ENCODE measurements at regions not wholly inside any gene's neighbourhood (a gene's known extent, or its start where the extent isn't known, plus 50 kb on each side); places are given as distances from the start of the nearest gene placed in this dataset.

DNA sequence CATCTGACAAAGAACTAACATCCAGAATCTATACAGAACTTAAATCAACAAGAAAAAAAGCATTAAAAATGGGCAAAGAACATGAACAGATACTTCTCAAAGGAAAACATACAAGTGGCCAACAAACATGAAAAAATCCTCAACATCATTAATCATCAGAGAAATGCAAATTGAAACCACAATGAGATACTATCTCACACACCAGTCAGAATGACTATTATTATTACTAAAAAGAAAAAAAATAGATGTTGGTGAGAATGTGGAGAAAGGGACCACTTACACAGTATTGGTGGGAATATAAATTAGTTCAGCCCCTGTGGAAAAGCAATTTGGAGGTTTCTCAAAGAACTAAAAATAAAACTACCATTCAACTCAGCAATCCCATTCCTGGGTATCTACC is 89.1 kb upstream of the ADO start:
- H3K4me2 ChIP-seq (ENCODE audit: control insufficient read depth, extremely low read depth, insufficient read depth, low read depth, low read length) = no peak overlapping the region
- dilution Hi-C loops (cut with MboI; ENCODE audit: extremely low pct_ligation_motif_present, low sequenced_read_pairs) = no loop called here
- H3K9me3 ChIP-seq (ENCODE audit: control insufficient read depth, low read depth, low read length) = no peaks in the 10 kb centered on the region
- no peak for FAIRE-seq
- H3K4me3 ChIP-seq (ENCODE audit: control insufficient read depth in 2 of 3, extremely low read depth in 1 of 3, insufficient read depth in 2 of 3, low read depth in 1 of 3, low read length in 3 of 3) = no peak overlapping the region
- no peak overlapping the region for H2AFZ ChIP-seq (ENCODE audit: control insufficient read depth, low read length)
- DNase-seq (ENCODE audit: low read depth, low spot score) = no peak
- H3K79me2 ChIP-seq (ENCODE audit: control insufficient read depth, insufficient read depth, low read length) = no peaks in the 10 kb centered on the region
- H4K20me1 ChIP-seq (ENCODE audit: control insufficient read depth, extremely low read depth, insufficient read depth, low read length) = no peaks in the 10 kb centered on the region
- TF ChIP-seq, protein P1, sequence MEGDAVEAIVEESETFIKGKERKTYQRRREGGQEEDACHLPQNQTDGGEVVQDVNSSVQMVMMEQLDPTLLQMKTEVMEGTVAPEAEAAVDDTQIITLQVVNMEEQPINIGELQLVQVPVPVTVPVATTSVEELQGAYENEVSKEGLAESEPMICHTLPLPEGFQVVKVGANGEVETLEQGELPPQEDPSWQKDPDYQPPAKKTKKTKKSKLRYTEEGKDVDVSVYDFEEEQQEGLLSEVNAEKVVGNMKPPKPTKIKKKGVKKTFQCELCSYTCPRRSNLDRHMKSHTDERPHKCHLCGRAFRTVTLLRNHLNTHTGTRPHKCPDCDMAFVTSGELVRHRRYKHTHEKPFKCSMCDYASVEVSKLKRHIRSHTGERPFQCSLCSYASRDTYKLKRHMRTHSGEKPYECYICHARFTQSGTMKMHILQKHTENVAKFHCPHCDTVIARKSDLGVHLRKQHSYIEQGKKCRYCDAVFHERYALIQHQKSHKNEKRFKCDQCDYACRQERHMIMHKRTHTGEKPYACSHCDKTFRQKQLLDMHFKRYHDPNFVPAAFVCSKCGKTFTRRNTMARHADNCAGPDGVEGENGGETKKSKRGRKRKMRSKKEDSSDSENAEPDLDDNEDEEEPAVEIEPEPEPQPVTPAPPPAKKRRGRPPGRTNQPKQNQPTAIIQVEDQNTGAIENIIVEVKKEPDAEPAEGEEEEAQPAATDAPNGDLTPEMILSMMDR (optimal IDR thresholded peaks at IDR 0.05 in 1 of 3, IDR thresholded peaks at IDR 0.05 in 1 of 3, conservative IDR thresholded peaks at IDR 0.05 in 1 of 3; ENCODE audit: extremely low read depth in 1 of 3, insufficient read depth in 2 of 3, low read length in 3 of 3) = no peak
- TF ChIP-seq EZH2 (IDR thresholded peaks at IDR 0.05; ENCODE audit: low read length) = no peak
- no peak overlapping the region for H3K9ac ChIP-seq (ENCODE audit: control insufficient read depth, extremely low read depth, insufficient read depth, low read length)
- H3K4me1 ChIP-seq (ENCODE audit: control insufficient read depth, extremely low read depth, insufficient read depth, low read length) = no peaks in the 10 kb centered on the region
- peaks cover 6% of the 10 kb centered on the region for H3K27me3 ChIP-seq (ENCODE audit: control insufficient read depth, extremely low read depth, insufficient read depth, low read length)
- no peak overlapping the region for H3K27ac ChIP-seq (ENCODE audit: control insufficient read depth, insufficient read depth, low read length)
- no peaks in the 10 kb centered on the region for H3K36me3 ChIP-seq (ENCODE audit: control insufficient read depth in 2 of 2, extremely low read depth in 1 of 2, insufficient read depth in 2 of 2, low read length in 2 of 2)
- H3K9me1 ChIP-seq (ENCODE audit: control insufficient read depth, extremely low read depth, insufficient read depth, low read length) = no peaks in the 10 kb centered on the region

DNA sequence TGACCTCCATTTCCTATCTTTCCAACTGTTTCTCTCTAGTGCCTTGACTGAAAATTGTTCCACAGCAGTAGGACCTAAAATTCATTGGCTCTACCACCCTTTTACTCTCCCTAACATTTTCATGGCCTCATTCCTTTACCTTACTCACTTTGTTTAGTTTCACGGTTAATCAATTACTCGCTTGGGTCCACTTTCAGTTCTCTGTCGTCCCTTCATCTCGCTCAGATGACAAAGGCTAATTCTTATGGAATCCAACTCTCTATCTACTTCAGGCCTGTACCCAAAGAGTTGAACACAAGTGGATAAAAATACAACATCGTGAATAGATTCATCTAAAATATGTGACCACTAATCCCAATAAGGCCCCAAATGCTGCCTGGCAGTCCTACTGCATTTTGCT is 85.9 kb upstream of the ADO start:
- Histone ChIP-seq H2AFZ (ENCODE audit: control insufficient read depth, low read length) (no peak overlapping the region), H3K36me3 (ENCODE audit: control insufficient read depth in 2 of 2, extremely low read depth in 1 of 2, insufficient read depth in 2 of 2, low read length in 2 of 2) (no peaks in the 10 kb centered on the region), H3K27ac (ENCODE audit: control insufficient read depth, insufficient read depth, low read length) (no peak overlapping the region), H3K9me1 (ENCODE audit: control insufficient read depth, extremely low read depth, insufficient read depth, low read length) (no peaks in the 10 kb centered on the region), H3K79me2 (ENCODE audit: control insufficient read depth, insufficient read depth, low read length) (no peaks in the 10 kb centered on the region), H4K20me1 (ENCODE audit: control insufficient read depth, extremely low read depth, insufficient read depth, low read length) (no peaks in the 10 kb centered on the region), H3K27me3 (ENCODE audit: control insufficient read depth, extremely low read depth, insufficient read depth, low read length) (peaks cover 6% of the 10 kb centered on the region), H3K4me3 (ENCODE audit: control insufficient read depth in 2 of 3, extremely low read depth in 1 of 3, insufficient read depth in 2 of 3, low read depth in 1 of 3, low read length in 3 of 3) (no peak overlapping the region), H3K9me3 (ENCODE audit: control insufficient read depth, low read depth, low read length) (no peaks in the 10 kb centered on the region), H3K9ac (ENCODE audit: control insufficient read depth, extremely low read depth, insufficient read depth, low read length) (no peak overlapping the region), H3K4me1 (ENCODE audit: control insufficient read depth, extremely low read depth, insufficient read depth, low read length) (no peaks in the 10 kb centered on the region), H3K4me2 (ENCODE audit: control insufficient read depth, extremely low read depth, insufficient read depth, low read depth, low read length) (no peak overlapping the region)
- dilution Hi-C loops (cut with MboI; ENCODE audit: extremely low pct_ligation_motif_present, low sequenced_read_pairs) = no loop called here
- DNase-seq (ENCODE audit: low read depth, low spot score) (no peak), FAIRE-seq (no peak)
- TF ChIP-seq, protein P1 (optimal IDR thresholded peaks at IDR 0.05 in 1 of 3, IDR thresholded peaks at IDR 0.05 in 1 of 3, conservative IDR thresholded peaks at IDR 0.05 in 1 of 3; ENCODE audit: extremely low read depth in 1 of 3, insufficient read depth in 2 of 3, low read length in 3 of 3) = no peak
- no peak for TF ChIP-seq EZH2 (IDR thresholded peaks at IDR 0.05; ENCODE audit: low read length)
